Activated CD4-positive, alpha-beta memory T cell treated with anti-CD3 and anti-CD28 coated beads, Interleukin-2, amount 10 ng/mL, durations not matched to agents 7 days and 5 days (primary cell): ENCODE measurements at regions not wholly inside any gene's neighbourhood (a gene's known extent, or its start where the extent isn't known, plus 50 kb on each side); places are given as distances from the start of the nearest gene placed in this dataset.
"Not testable (repeated sequence)": the region's sequence is repeated elsewhere in the genome, so short reads cannot be mapped to it uniquely, and the experiment has no call there.

ENCODE experiments used
- CTCF ChIA-PET: fragments of 350-600 bp; sonication (Branson Sonifier 250); formaldehyde crosslinking; loops from one replicate; lab custom pipeline; 2021; ENCODE audit warnings: antibody characterized with exemption, inconsistent platforms; lab: Charles Lee
- POLR2A ChIA-PET: fragments of 350-600 bp; sonication (Branson Sonifier 250); formaldehyde crosslinking; loops from one replicate; lab custom pipeline; 2021; ENCODE audit warnings: antibody characterized with exemption; lab: Charles Lee
- DNase-seq: peaks from one replicate; pipeline ENCODE4 v3.0.0-alpha.2; 2020
- H3K27ac Mint-ChIP-seq: one replicate; pipeline ENCODE4 v1.8.0; 2021; ENCODE audit warnings: mild to moderate bottlenecking, mixed read lengths
- H3K27me3 Mint-ChIP-seq: one replicate; pipeline ENCODE4 v1.8.0; 2021; ENCODE audit warnings: mixed read lengths
- H3K36me3 Mint-ChIP-seq: one replicate; pipeline ENCODE4 v1.8.0; 2021; ENCODE audit warnings: low read depth, mixed read lengths
- H3K4me1 Mint-ChIP-seq: one replicate; pipeline ENCODE4 v1.8.0; 2021; ENCODE audit warnings: mixed read lengths
- H3K4me3 Mint-ChIP-seq: one replicate; pipeline ENCODE4 v1.8.0; 2021; ENCODE audit warnings: mild to moderate bottlenecking, mixed read lengths
- H3K9me3 Mint-ChIP-seq: one replicate; pipeline ENCODE4 v1.8.0; 2021; ENCODE audit warnings: mixed read lengths

GRCh38 chr1:144049365-144049764 is 77.6 kb upstream of the FAM72C start:
- H3K4me3 Mint-ChIP-seq, H3K4me1 Mint-ChIP-seq, H3K36me3 Mint-ChIP-seq, H3K27me3 Mint-ChIP-seq, H3K27ac Mint-ChIP-seq, CTCF ChIA-PET, DNase-seq, H3K9me3 Mint-ChIP-seq, POLR2A ChIA-PET: not testable (repeated sequence)

- CTCF ChIA-PET, DNase-seq, H3K27ac Mint-ChIP-seq, H3K9me3 Mint-ChIP-seq, H3K4me3 Mint-ChIP-seq, H3K36me3 Mint-ChIP-seq, H3K4me1 Mint-ChIP-seq, H3K27me3 Mint-ChIP-seq, POLR2A ChIA-PET: not testable (repeated sequence)
Measured at GRCh38 chr1:144046645-144047044, 74.9 kb upstream of the FAM72C start.

DNA sequence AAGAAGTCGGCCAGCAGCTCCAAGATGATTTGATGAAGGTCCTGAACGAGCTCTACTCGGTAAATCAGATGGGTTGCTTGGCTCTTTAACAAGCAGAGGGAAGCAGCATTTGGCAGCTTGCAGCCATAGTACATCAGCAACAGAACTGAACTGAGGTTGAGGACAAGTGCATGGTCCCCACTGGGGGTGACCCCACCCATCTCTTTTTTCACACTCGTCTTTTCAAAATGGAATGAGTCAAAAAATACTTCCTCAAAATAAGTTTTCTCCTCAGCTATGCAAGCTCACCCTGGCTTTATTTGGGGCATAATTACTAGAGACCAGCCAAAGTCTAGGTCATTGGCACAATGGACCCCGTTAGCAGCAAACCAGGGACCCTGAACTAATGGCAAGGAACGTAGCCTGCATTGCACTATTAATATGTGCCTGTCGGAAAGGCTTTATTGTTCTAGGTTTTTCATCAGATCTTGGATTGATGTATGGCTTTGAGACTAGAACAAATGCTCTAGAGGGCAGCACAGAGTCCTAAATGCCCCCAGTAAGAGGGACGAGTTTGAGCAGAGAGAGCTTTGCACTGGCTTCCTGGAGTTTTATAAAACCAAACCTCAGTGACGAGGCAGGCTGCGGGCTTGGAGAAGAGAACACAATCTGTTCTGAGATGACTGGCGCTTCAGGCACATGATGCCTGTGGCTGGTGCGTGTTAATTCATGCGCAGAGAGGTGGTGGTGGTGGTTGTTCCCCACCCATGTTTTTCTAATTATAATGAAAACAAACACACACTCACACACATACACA is 74.2 kb upstream of the FAM72C start:
- H3K4me1 Mint-ChIP-seq, H3K4me3 Mint-ChIP-seq, POLR2A ChIA-PET, CTCF ChIA-PET, H3K9me3 Mint-ChIP-seq, H3K27me3 Mint-ChIP-seq, H3K27ac Mint-ChIP-seq, H3K36me3 Mint-ChIP-seq, DNase-seq: not testable (repeated sequence)

DNA sequence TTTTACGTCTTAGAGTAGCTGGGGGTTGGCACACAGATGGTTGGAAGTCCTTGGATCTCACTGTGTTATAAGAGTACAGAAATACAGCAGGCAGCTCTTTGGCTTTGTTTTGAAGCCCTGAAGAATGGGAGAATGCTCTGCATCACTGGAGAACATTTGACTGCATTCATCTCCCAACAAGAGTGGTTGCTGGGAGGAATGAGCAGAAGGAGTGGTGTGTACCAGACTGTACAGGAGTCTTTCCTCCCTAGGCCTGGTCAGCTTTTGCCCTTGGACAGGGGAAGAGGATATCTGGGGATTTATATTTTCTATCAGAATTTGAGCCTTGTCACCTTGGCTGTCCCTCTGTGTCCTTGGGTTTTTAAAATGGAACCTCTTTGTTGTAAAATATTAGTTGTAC is 70.5 kb upstream of the FAM72C start:
- H3K4me1 Mint-ChIP-seq, H3K36me3 Mint-ChIP-seq, DNase-seq, H3K27ac Mint-ChIP-seq, H3K9me3 Mint-ChIP-seq, H3K4me3 Mint-ChIP-seq, POLR2A ChIA-PET, H3K27me3 Mint-ChIP-seq, CTCF ChIA-PET: not testable (repeated sequence)

DNA sequence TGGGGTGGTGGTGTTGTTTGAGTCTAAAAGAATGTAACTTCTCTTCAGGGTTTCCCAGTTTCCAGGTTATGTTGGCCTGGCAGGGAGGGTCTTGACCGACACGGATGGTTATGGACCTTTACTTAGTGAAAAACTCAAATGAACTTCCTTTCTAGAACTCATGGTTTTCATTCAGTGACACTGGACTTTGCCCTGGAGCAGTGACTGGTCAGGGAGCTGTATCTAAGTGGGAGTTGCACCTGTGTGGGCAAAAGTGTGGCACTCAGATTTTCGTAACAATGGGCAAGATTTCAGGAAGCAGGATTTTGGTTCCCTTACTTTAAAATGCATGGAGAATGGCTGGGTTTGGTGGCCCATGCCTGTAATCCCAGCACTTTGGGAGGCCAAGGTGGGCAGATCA is 68.5 kb upstream of the FAM72C start:
- H3K27me3 Mint-ChIP-seq, DNase-seq, POLR2A ChIA-PET, H3K36me3 Mint-ChIP-seq, H3K27ac Mint-ChIP-seq, H3K9me3 Mint-ChIP-seq, H3K4me1 Mint-ChIP-seq, CTCF ChIA-PET, H3K4me3 Mint-ChIP-seq: not testable (repeated sequence)

- H3K4me3 Mint-ChIP-seq, H3K9me3 Mint-ChIP-seq, H3K4me1 Mint-ChIP-seq, H3K27me3 Mint-ChIP-seq, POLR2A ChIA-PET, H3K36me3 Mint-ChIP-seq, DNase-seq, H3K27ac Mint-ChIP-seq, CTCF ChIA-PET: not testable (repeated sequence)
Measured at GRCh38 chr1:144034045-144034444, 62.3 kb upstream of the FAM72C start.

GRCh38 chr1:144031550-144031949 is 59.8 kb upstream of the FAM72C start:
- H3K4me3 Mint-ChIP-seq, H3K9me3 Mint-ChIP-seq, POLR2A ChIA-PET, H3K27ac Mint-ChIP-seq, DNase-seq, H3K27me3 Mint-ChIP-seq, CTCF ChIA-PET, H3K36me3 Mint-ChIP-seq, H3K4me1 Mint-ChIP-seq: not testable (repeated sequence)

- POLR2A ChIA-PET, H3K4me3 Mint-ChIP-seq, H3K27me3 Mint-ChIP-seq, CTCF ChIA-PET, H3K36me3 Mint-ChIP-seq, DNase-seq, H3K9me3 Mint-ChIP-seq, H3K4me1 Mint-ChIP-seq, H3K27ac Mint-ChIP-seq: not testable (repeated sequence)
Measured at GRCh38 chr1:144026022-144026421, 54.2 kb upstream of the FAM72C start.

GRCh38 chr1:144021690-144022384 is 50.1 kb upstream of the FAM72C start:
- H3K4me3 Mint-ChIP-seq, POLR2A ChIA-PET, H3K9me3 Mint-ChIP-seq, H3K27me3 Mint-ChIP-seq, H3K4me1 Mint-ChIP-seq, H3K27ac Mint-ChIP-seq, H3K36me3 Mint-ChIP-seq, CTCF ChIA-PET, DNase-seq: not testable (repeated sequence)
